Astrocyte (in vitro differentiated cells and primary cell): ENCODE measurements at regions not wholly inside any gene's neighbourhood (a gene's known extent, or its start where the extent isn't known, plus 50 kb on each side); places are given as distances from the start of the nearest gene placed in this dataset.

ENCODE experiments used
- DNase-seq: peaks from one replicate; pipeline ENCODE4 v3.0.0-alpha.2; 2010; ENCODE audit warnings: low read depth
- FAIRE-seq: peaks from 2 replicates; lab custom pipeline; 2011; peaks lifted over from hg19 to GRCh38; lab: Jason Lieb, UNC
- H2AFZ ChIP-seq: 2 replicates; pipeline ENCODE4 v1.6.0; 2012; ENCODE audit warnings: low read depth, low read length, inconsistent platforms
- H3K27ac ChIP-seq: 2 replicates; pipeline ENCODE4 v1.5.1; 2011; ENCODE audit warnings: low read depth, low read length, inconsistent platforms
- H3K27me3 ChIP-seq: 2 replicates; pipeline ENCODE4 v1.6.0; 2011; ENCODE audit warnings: low read length, inconsistent platforms; ENCODE audit not compliant: insufficient read depth
- H3K36me3 ChIP-seq: 2 replicates; pipeline ENCODE4 v1.5.1; 2011; ENCODE audit warnings: low read length, inconsistent platforms; ENCODE audit not compliant: insufficient read depth
- H3K4me1 ChIP-seq: 2 replicates; pipeline ENCODE4 v1.5.1; 2011; ENCODE audit warnings: low read length, inconsistent platforms; ENCODE audit not compliant: insufficient read depth
- H3K4me2 ChIP-seq: 2 replicates; pipeline ENCODE4 v1.6.0; 2012; ENCODE audit warnings: low read length, inconsistent platforms
- H3K4me3 ChIP-seq: 2 replicates; pipeline ENCODE4 v1.5.1; 2011; ENCODE audit warnings: low read depth, mild to moderate bottlenecking, low read length, inconsistent platforms; ENCODE audit not compliant: insufficient read depth
- H3K79me2 ChIP-seq: 2 replicates; pipeline ENCODE4 v1.6.0; 2012; ENCODE audit warnings: mild to moderate bottlenecking, low read length, inconsistent platforms; ENCODE audit not compliant: insufficient read depth
- H3K9ac ChIP-seq: 2 replicates; pipeline ENCODE4 v1.6.0; 2012; ENCODE audit warnings: mild to moderate bottlenecking, low read length, inconsistent platforms
- H3K9me3 ChIP-seq: 2 replicates; pipeline ENCODE4 v1.5.1; 2012; ENCODE audit warnings: low read depth, mild to moderate bottlenecking, low read length, inconsistent platforms; ENCODE audit not compliant: insufficient read depth
- H4K20me1 ChIP-seq: 2 replicates; pipeline ENCODE4 v1.6.0; 2012; ENCODE audit warnings: low read length, inconsistent platforms; ENCODE audit not compliant: insufficient read depth
- H3K27ac Mint-ChIP-seq: one replicate; pipeline ENCODE4 v1.8.0; 2021; ENCODE audit warnings: mild to moderate bottlenecking, mixed read lengths; ENCODE audit not compliant: unreplicated experiment
- H3K27me3 Mint-ChIP-seq: one replicate; pipeline ENCODE4 v1.8.0; 2021; ENCODE audit warnings: low read depth, mixed read lengths; ENCODE audit not compliant: unreplicated experiment
- H3K36me3 Mint-ChIP-seq: one replicate; pipeline ENCODE4 v1.8.0; 2021; ENCODE audit warnings: low read depth, mixed read lengths; ENCODE audit not compliant: unreplicated experiment
- H3K4me1 Mint-ChIP-seq: one replicate; pipeline ENCODE4 v1.8.0; 2021; ENCODE audit warnings: low read depth, mixed read lengths; ENCODE audit not compliant: unreplicated experiment
- H3K4me3 Mint-ChIP-seq: one replicate; pipeline ENCODE4 v1.8.0; 2021; ENCODE audit warnings: mild to moderate bottlenecking, moderate library complexity, mixed read lengths; ENCODE audit not compliant: unreplicated experiment
- H3K9me3 Mint-ChIP-seq: one replicate; pipeline ENCODE4 v1.8.0; 2021; ENCODE audit warnings: mild to moderate bottlenecking, mixed read lengths; ENCODE audit not compliant: unreplicated experiment
- CTCF ChIP-seq: IDR thresholded peaks from 2 replicates; pipeline ENCODE4 v1.5.1; 2011; ENCODE audit warnings: low read depth, mild to moderate bottlenecking, inconsistent platforms, low read length, moderate library complexity; ENCODE audit not compliant: insufficient read depth
- EZH2 ChIP-seq: IDR thresholded peaks from 2 replicates; pipeline ENCODE4 v1.6.1; 2012; ENCODE audit warnings: mild to moderate bottlenecking, low read length, inconsistent platforms; ENCODE audit not compliant: insufficient read depth

- H3K9ac ChIP-seq = no peak overlapping the region
- H3K4me3 Mint-ChIP-seq = no peak overlapping the region
- H3K79me2 ChIP-seq = no peaks in the 10 kb centered on the region
- no peak overlapping the region for H3K4me2 ChIP-seq
- no peaks in the 10 kb centered on the region for H3K9me3 Mint-ChIP-seq
- DNase-seq (no peak), FAIRE-seq (no peak)
- H3K4me1 ChIP-seq = no peaks in the 10 kb centered on the region
- H3K27ac ChIP-seq = no peak overlapping the region
- H3K36me3 Mint-ChIP-seq = no peaks in the 10 kb centered on the region
- H3K27ac Mint-ChIP-seq = no peak overlapping the region
- no peaks in the 10 kb centered on the region for H4K20me1 ChIP-seq
- TF ChIP-seq EZH2 = no peak
- TF ChIP-seq CTCF = no peak
- H3K4me3 ChIP-seq = no peak overlapping the region
- no peak overlapping the region for H2AFZ ChIP-seq
- H3K4me1 Mint-ChIP-seq = no peaks in the 10 kb centered on the region
- H3K27me3 Mint-ChIP-seq = no peaks in the 10 kb centered on the region
- H3K27me3 ChIP-seq = no peaks in the 10 kb centered on the region
- H3K9me3 ChIP-seq = no peaks in the 10 kb centered on the region
- no peaks in the 10 kb centered on the region for H3K36me3 ChIP-seq
These were observed 219.4 kb upstream of the RHOBTB1 start for GRCh38 chr10:61163403-61163802.

GRCh38 chr10:61160253-61160652 is 216.3 kb upstream of the RHOBTB1 start:
- H3K36me3 ChIP-seq = no peaks in the 10 kb centered on the region
- no peaks in the 10 kb centered on the region for H3K27me3 ChIP-seq
- H3K4me1 ChIP-seq = no peaks in the 10 kb centered on the region
- H2AFZ ChIP-seq = no peak overlapping the region
- no peak overlapping the region for H3K4me2 ChIP-seq
- no peaks in the 10 kb centered on the region for H3K27me3 Mint-ChIP-seq
- no peak overlapping the region for H3K27ac ChIP-seq
- no peaks in the 10 kb centered on the region for H3K79me2 ChIP-seq
- H3K9me3 ChIP-seq = no peaks in the 10 kb centered on the region
- no peak overlapping the region for H3K4me3 ChIP-seq
- no peak overlapping the region for H3K9ac ChIP-seq
- no peaks in the 10 kb centered on the region for H3K36me3 Mint-ChIP-seq
- no peaks in the 10 kb centered on the region for H4K20me1 ChIP-seq
- no peak for DNase-seq
- TF ChIP-seq EZH2 (no peak), CTCF (no peak)
- no peaks in the 10 kb centered on the region for H3K9me3 Mint-ChIP-seq
- no peaks in the 10 kb centered on the region for H3K4me1 Mint-ChIP-seq
- no peak overlapping the region for H3K4me3 Mint-ChIP-seq
- no peak for FAIRE-seq
- no peak overlapping the region for H3K27ac Mint-ChIP-seq

- no peak overlapping the region for H3K9ac ChIP-seq
- no peaks in the 10 kb centered on the region for H3K27me3 ChIP-seq
- H4K20me1 ChIP-seq = no peaks in the 10 kb centered on the region
- H3K4me3 ChIP-seq = no peak overlapping the region
- Mint-ChIP-seq H3K9me3 (no peaks in the 10 kb centered on the region), H3K4me3 (no peak overlapping the region), H3K27ac (no peak overlapping the region), H3K4me1 (no peaks in the 10 kb centered on the region), H3K36me3 (no peaks in the 10 kb centered on the region), H3K27me3 (no peaks in the 10 kb centered on the region)
- FAIRE-seq (no peak), DNase-seq (peak; percentile 25)
- TF ChIP-seq CTCF (no peak), EZH2 (no peak)
- H3K27ac ChIP-seq = no peak overlapping the region
- H3K4me1 ChIP-seq = no peaks in the 10 kb centered on the region
- no peaks in the 10 kb centered on the region for H3K36me3 ChIP-seq
- no peak overlapping the region for H3K4me2 ChIP-seq
- H3K79me2 ChIP-seq = no peaks in the 10 kb centered on the region
- no peaks in the 10 kb centered on the region for H3K9me3 ChIP-seq
- H2AFZ ChIP-seq = no peak overlapping the region
These were observed 215.3 kb upstream of the RHOBTB1 start for GRCh38 chr10:61159253-61159652.
